Fibroblast of peridontal ligament (primary cell): ENCODE measurements at regions not wholly inside any gene's neighbourhood (a gene's known extent, or its start where the extent isn't known, plus 50 kb on each side); places are given as distances from the start of the nearest gene placed in this dataset.

Source experiments
- DNase-seq: peaks from one replicate; pipeline ENCODE4 v3.0.0-alpha.2; 2010; ENCODE audit errors: extremely low read depth

DNA sequence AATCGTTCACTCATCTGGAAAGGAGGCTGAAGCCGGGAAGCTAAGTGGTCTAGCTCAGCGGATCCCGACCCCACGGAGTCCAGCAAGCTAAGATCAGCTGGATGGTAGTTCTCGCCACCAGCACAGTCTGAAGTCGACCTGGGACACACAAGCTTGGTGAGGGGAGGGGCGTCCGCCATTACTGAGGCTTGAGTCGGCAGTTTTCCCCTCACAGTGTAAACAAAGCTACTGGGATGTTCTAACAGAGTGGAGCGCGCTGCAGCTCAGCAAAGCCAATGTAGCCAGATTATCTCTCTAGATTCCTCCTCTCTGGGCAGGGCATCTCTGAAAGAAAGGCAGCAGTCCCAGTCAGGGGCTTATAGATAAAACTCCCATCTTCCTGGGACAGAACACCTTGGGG is 555.4 kb downstream of the BCOR start:
- DNase-seq: no peak

GRCh38 chrX:39550795-39551361 is 546.9 kb downstream of the BCOR start:
- no peak for DNase-seq

- no peak for DNase-seq
Observed at GRCh38 chrX:39551762-39552161, 546.0 kb downstream of the BCOR start.

GRCh38 chrX:39555431-39555830 is 542.3 kb downstream of the BCOR start:
- no peak for DNase-seq

GRCh38 chrX:39556056-39556455 is 541.7 kb downstream of the BCOR start:
- DNase-seq: no peak

- no peak for DNase-seq
Observed at GRCh38 chrX:39559229-39559628, 538.5 kb downstream of the BCOR start.

- no peak for DNase-seq
Observed at GRCh38 chrX:39560271-39560670, 537.5 kb downstream of the BCOR start.

- no peak for DNase-seq
Observed at GRCh38 chrX:39563178-39563577, 534.6 kb downstream of the BCOR start.

GRCh38 chrX:39564751-39565150 is 533.0 kb downstream of the BCOR start:
- no peak for DNase-seq

DNA sequence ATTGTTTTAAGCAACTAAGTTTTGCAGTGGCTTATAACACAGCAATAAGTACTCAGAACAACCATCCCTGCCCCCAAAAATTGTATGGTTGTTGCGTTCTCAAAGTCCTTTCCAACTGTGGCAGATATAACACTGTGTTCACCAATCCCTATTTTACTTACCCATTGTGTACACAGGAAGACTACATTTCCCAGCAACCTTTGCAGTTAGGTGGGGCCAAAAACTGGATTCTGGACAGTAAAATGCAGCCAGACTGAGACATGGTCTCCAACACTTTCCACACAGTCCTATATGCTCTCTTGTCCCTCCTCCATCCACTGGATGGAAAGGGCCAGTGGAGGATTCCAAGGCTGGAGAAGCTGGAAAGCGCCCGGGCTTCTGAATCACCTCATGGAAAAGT is 523.6 kb downstream of the BCOR start:
- DNase-seq: no peak

DNA sequence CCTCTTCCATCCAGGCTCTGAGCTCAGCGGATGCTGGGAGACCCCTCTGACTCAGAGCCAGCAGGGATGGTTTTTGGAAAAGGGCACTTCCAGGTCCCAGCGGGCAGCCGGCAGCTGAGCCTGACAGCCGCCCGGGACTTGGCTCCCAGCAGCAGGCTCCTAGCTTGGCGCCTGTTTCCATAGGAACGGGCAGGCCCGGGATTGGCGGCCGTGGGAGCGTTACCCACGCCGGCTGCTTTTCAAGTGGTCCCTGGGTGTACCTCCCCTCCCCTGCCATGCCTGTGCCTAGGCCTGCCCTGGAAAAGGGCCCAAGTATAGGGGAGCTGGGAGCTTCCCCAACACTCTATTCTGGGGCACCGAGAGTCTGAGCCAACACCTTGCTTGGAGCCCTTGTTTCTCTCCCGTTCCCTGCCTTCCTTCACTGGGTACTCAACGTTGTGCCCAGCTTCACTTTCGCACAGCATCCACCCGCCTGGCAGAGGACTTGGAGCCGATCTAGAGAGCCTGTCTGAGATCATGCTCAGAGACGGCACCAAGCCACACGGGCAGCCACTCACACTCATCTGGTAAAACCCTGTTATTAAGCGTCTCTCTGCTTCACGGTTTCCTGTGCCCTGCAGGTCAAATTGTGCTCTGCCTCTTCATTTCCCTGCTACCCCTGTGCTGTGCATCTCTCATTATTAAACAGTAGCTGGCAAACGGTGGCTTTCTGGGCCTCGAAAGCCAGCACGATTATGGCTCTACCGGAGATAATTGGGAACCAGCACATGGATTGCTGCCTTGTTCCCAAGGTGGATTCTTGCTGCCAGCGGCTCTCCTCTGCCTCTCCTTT is 521.5 kb downstream of the BCOR start:
- no peak for DNase-seq

- DNase-seq: no peak
Observed at GRCh38 chrX:39577206-39577984, 520.4 kb downstream of the BCOR start.

GRCh38 chrX:39577985-39578869 is 519.5 kb downstream of the BCOR start:
- no peak for DNase-seq

- DNase-seq: no peak
Observed at GRCh38 chrX:39580043-39580442, 517.7 kb downstream of the BCOR start.

- no peak for DNase-seq
Observed at GRCh38 chrX:39581411-39581810, 516.3 kb downstream of the BCOR start.

GRCh38 chrX:39582091-39582490 is 515.7 kb downstream of the BCOR start:
- no peak for DNase-seq

GRCh38 chrX:39582976-39583375 is 514.8 kb downstream of the BCOR start:
- no peak for DNase-seq

GRCh38 chrX:39585808-39586207 is 511.9 kb downstream of the BCOR start:
- no peak for DNase-seq

GRCh38 chrX:39586359-39586758 is 511.4 kb downstream of the BCOR start:
- no peak for DNase-seq

- DNase-seq: no peak
Observed at GRCh38 chrX:39591099-39591498, 506.7 kb downstream of the BCOR start.

DNA sequence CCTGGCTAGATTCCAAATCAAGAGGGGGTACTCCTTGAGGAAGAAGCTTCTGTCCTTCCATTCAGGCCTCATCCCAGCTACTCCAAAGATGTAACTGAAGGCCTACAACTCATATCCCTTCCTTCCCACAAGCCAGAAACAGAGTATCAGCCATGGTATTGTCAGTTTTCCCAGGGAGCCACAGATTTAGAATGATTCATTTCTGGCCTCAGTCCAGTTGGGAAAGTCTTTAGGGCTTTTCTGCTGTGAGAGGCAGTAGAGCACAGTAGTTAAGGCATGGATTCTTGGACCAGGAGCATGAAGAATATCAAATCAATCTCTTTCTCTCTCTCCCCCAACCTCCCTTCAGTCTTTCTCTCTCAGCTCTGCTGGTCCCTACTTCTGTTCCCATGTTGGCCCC is 505.0 kb downstream of the BCOR start:
- DNase-seq: peak; percentile 3

DNA sequence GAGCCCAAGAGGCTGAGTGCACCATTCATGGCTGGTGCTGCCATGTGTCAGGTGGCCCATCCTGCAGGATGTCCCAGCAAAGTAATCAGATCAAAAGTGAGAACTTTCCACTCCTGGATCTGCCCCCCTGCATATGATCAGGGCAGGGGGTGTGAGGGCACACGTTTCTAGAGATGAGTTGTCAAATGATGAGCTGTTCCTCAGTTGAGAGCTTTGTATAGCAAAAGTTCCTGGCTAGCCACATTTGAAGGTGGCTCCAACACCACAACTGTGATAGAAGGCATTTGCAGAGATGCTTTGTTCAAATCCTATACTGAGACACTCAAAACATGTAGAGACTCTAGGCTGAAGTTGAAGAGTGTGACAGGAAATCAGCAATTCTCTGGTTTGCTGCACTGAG is 501.8 kb downstream of the BCOR start:
- DNase-seq: no peak
